DND-41 (cell line): ENCODE measurements at regions not wholly inside any gene's neighbourhood (a gene's known extent, or its start where the extent isn't known, plus 50 kb on each side); places are given as distances from the start of the nearest gene placed in this dataset.

ENCODE experiments used
- ATAC-seq: fragments of 200-7000 bp; cut with Tn5 transposase; 3 replicates; pipeline ENCODE4 v1.9.1; 2021; ENCODE audit warnings: low read depth; ENCODE audit not compliant: insufficient read depth
- DNase-seq: peaks from one replicate; pipeline ENCODE4 v3.0.0-alpha.2; 2020
- H2AFZ ChIP-seq: 2 replicates; pipeline ENCODE4 v1.6.0; 2012; ENCODE audit warnings: low read depth, low read length
- H3K27ac ChIP-seq: 2 replicates; pipeline ENCODE4 v1.5.1; 2012; ENCODE audit warnings: low read length, inconsistent platforms
- H3K27me3 ChIP-seq: fragments of 200-600 bp; sonication (generic); 2 replicates; pipeline ENCODE4 v1.6.0; 2012; ENCODE audit warnings: low read length, mild to moderate bottlenecking, inconsistent platforms; ENCODE audit not compliant: insufficient read depth, poor library complexity
- H3K36me3 ChIP-seq: 2 replicates; pipeline ENCODE4 v1.5.1; 2012; ENCODE audit warnings: low read length, inconsistent platforms; ENCODE audit not compliant: insufficient read depth
- H3K4me1 ChIP-seq: 2 replicates; pipeline ENCODE4 v1.5.1; 2012; ENCODE audit warnings: mild to moderate bottlenecking, low read length; ENCODE audit not compliant: insufficient read depth
- H3K4me2 ChIP-seq: 2 replicates; pipeline ENCODE4 v1.6.0; 2012; ENCODE audit warnings: mild to moderate bottlenecking, moderate library complexity, low read length, inconsistent platforms; ENCODE audit not compliant: insufficient read depth
- H3K4me3 ChIP-seq, 2 experiments: fragments of 200-600 bp in 1 of 2; shearing (Covaris generic) in 1 of 2; 2 replicates each; pipeline ENCODE4 v1.5.1; 2012 to 2016; ENCODE audit warnings: inconsistent platforms in 2 of 2, low read length in 2 of 2, mild to moderate bottlenecking in 2 of 2, low read depth in 1 of 2, moderate library complexity in 1 of 2
- H3K79me2 ChIP-seq: 2 replicates; pipeline ENCODE4 v1.6.0; 2012; ENCODE audit warnings: low read length, inconsistent platforms; ENCODE audit not compliant: insufficient read depth
- H3K9ac ChIP-seq: 2 replicates; pipeline ENCODE4 v1.6.0; 2012; ENCODE audit warnings: low read depth, mild to moderate bottlenecking, inconsistent platforms, low read length, moderate library complexity
- H3K9me3 ChIP-seq: 2 replicates; pipeline ENCODE4 v1.5.1; 2012; ENCODE audit warnings: low read length, moderate library complexity, mild to moderate bottlenecking, inconsistent platforms; ENCODE audit not compliant: insufficient read depth, severe bottlenecking
- H4K20me1 ChIP-seq: 2 replicates; pipeline ENCODE4 v1.6.0; 2012; ENCODE audit warnings: low read length; ENCODE audit not compliant: insufficient read depth
- EZH2 ChIP-seq: IDR thresholded peaks from 3 replicates; pipeline ENCODE4 v1.6.1; 2012; ENCODE audit warnings: borderline replicate concordance, low read depth, mild to moderate bottlenecking, moderate library complexity, low read length, inconsistent platforms; ENCODE audit not compliant: severe bottlenecking
- TF ChIP-seq, protein P1 (sequence below): IDR thresholded peaks from 2 replicates; pipeline ENCODE4 v1.5.1; 2012; ENCODE audit warnings: borderline replicate concordance, low read length, moderate library complexity, mild to moderate bottlenecking; ENCODE audit not compliant: poor library complexity, severe bottlenecking; ENCODE audit errors: extremely low read depth

- ATAC-seq (no peak), DNase-seq (no peak)
- Histone ChIP-seq H3K36me3 (no peaks in the 10 kb centered on the region), H3K27ac (no peak overlapping the region), H3K27me3 (no peaks in the 10 kb centered on the region), H3K9me3 (no peaks in the 10 kb centered on the region), H2AFZ (no peak overlapping the region), H3K4me2 (no peak overlapping the region), H3K79me2 (no peaks in the 10 kb centered on the region), H3K4me1 (no peaks in the 10 kb centered on the region), H3K9ac (no peak overlapping the region), H3K4me3 (no peak overlapping the region), H4K20me1 (no peaks in the 10 kb centered on the region)
- TF ChIP-seq, protein P1, sequence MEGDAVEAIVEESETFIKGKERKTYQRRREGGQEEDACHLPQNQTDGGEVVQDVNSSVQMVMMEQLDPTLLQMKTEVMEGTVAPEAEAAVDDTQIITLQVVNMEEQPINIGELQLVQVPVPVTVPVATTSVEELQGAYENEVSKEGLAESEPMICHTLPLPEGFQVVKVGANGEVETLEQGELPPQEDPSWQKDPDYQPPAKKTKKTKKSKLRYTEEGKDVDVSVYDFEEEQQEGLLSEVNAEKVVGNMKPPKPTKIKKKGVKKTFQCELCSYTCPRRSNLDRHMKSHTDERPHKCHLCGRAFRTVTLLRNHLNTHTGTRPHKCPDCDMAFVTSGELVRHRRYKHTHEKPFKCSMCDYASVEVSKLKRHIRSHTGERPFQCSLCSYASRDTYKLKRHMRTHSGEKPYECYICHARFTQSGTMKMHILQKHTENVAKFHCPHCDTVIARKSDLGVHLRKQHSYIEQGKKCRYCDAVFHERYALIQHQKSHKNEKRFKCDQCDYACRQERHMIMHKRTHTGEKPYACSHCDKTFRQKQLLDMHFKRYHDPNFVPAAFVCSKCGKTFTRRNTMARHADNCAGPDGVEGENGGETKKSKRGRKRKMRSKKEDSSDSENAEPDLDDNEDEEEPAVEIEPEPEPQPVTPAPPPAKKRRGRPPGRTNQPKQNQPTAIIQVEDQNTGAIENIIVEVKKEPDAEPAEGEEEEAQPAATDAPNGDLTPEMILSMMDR, result no peak
Observed at GRCh38 chr2:19675003-19675629, 226.7 kb downstream of the TTC32 start.

- Histone ChIP-seq H3K4me3 (no peak overlapping the region), H3K27me3 (no peaks in the 10 kb centered on the region), H3K9me3 (no peaks in the 10 kb centered on the region), H3K27ac (no peak overlapping the region), H3K79me2 (no peaks in the 10 kb centered on the region), H4K20me1 (no peaks in the 10 kb centered on the region), H3K4me2 (no peak overlapping the region), H3K36me3 (no peaks in the 10 kb centered on the region), H3K4me1 (no peaks in the 10 kb centered on the region), H2AFZ (no peak overlapping the region), H3K9ac (no peak overlapping the region)
- TF ChIP-seq EZH2, result no peak
- TF ChIP-seq, protein P1, result no peak
- DNase-seq (no peak), ATAC-seq (no peak)
Observed at GRCh38 chr2:19674051-19675002, 227.5 kb downstream of the TTC32 start.

GRCh38 chr2:19673213-19673791 lies 228.5 kb downstream of the TTC32 start:
- Histone ChIP-seq H3K9ac (no peak overlapping the region), H3K4me3 (no peak overlapping the region), H3K27me3 (no peaks in the 10 kb centered on the region), H2AFZ (no peak overlapping the region), H3K9me3 (no peaks in the 10 kb centered on the region), H3K27ac (no peak overlapping the region), H3K4me1 (no peaks in the 10 kb centered on the region), H3K4me2 (no peak overlapping the region), H3K36me3 (no peaks in the 10 kb centered on the region), H4K20me1 (no peaks in the 10 kb centered on the region), H3K79me2 (no peaks in the 10 kb centered on the region)
- DNase-seq, result no peak
- TF ChIP-seq EZH2, result no peak
- TF ChIP-seq, protein P1, result no peak
- no peak for ATAC-seq
